Heart left ventricle (tissue), 16 donors: ENCODE measurements at regions not wholly inside any gene's neighbourhood (a gene's known extent, or its start where the extent isn't known, plus 50 kb on each side); places are given as distances from the start of the nearest gene placed in this dataset.

Experiments used
- ATAC-seq, 4 donors: fragments of 200-7000 bp; cut with Tn5 transposase; one replicate each; pipeline ENCODE4 v1.9.1; 2020 to 2022; ENCODE audit warnings: moderate library complexity in 4 of 4, mild to moderate bottlenecking in 3 of 4, moderate number of reproducible peaks in 1 of 4
- DNase-seq, 5 donors: peaks; one replicate each; pipeline ENCODE4 v3.0.0-alpha.2; 2020
- H3K27ac ChIP-seq, 12 donors: fragments of 200-600 bp; sonication (generic) in 4 of 12; one replicate each; pipeline versions ENCODE4 v1.5.0 to v1.8.0; 2016 to 2022; ENCODE audit warnings: mild to moderate bottlenecking in 2 of 12
- H3K27me3 ChIP-seq, 9 donors: fragments of 200-600 bp; sonication (generic) in 2 of 9; one replicate each; pipeline versions ENCODE4 v1.5.1 to v1.8.0; 2016 to 2022; ENCODE audit warnings: mild to moderate bottlenecking in 3 of 9
- H3K36me3 ChIP-seq, 9 donors: fragments of 200-600 bp; sonication (generic) in 2 of 9; one replicate each; pipeline versions ENCODE4 v1.5.0 to v1.8.0; 2018 to 2022; ENCODE audit warnings: mild to moderate bottlenecking in 2 of 9
- H3K4me1 ChIP-seq, 12 donors: fragments of 200-600 bp; sonication (generic) in 4 of 12; one replicate each; pipeline versions ENCODE4 v1.5.0 to v1.8.0; 2016 to 2022; ENCODE audit warnings: mild to moderate bottlenecking in 3 of 12
- H3K4me3 ChIP-seq, 12 donors: fragments of 200-600 bp; sonication (generic) in 4 of 12; one replicate each; pipeline versions ENCODE4 v1.5.0 to v1.8.0; 2017 to 2022; ENCODE audit warnings: mild to moderate bottlenecking in 9 of 12, moderate library complexity in 4 of 12
- H3K9me3 ChIP-seq, 12 donors: fragments of 200-600 bp; sonication (generic) in 4 of 12; one replicate each; pipeline versions ENCODE4 v1.5.0 to v1.8.0; 2016 to 2022; ENCODE audit warnings: mild to moderate bottlenecking in 1 of 12
- CTCF ChIP-seq, 12 donors: fragments of 200-600 bp; sonication (generic) in 4 of 12; IDR thresholded peaks; one replicate each; pipeline versions ENCODE4 v1.5.0 to v1.8.0; 2018 to 2022; ENCODE audit warnings: antibody characterized with exemption in 12 of 12, mild to moderate bottlenecking in 5 of 12
- POLR2A ChIP-seq, 2 donors: fragments of 450-650 bp; IDR thresholded peaks; one replicate each; pipeline ENCODE4 v1.6.1; 2017; ENCODE audit warnings: antibody characterized with exemption in 2 of 2, mild to moderate bottlenecking in 2 of 2, moderate library complexity in 2 of 2
- WGBS, 4 donors: extraction: QIAGEN DNeasy Blood & Tissue Kit in 2 of 4; methylation state at CpG; one replicate each; pipeline versions ENCODE4 v1.1.5 to v1.1.7; 2013 to 2018; 5-methylcytosine and 5-hydroxymethylcytosine counted together
- intact Hi-C, 10 donors: fragments of 100-400 bp; cut with DNase I; formaldehyde crosslinking; loops; one replicate each; pipeline versions ENCODE4 v1.11.1 to v1.14.2; 2022
- donor health status: ischemic (EF 13 %, LVEDD 7.1; RV severe dilation, severe dysfunction).
- donor health status: healthy with polysubstance abuse.
- donor health status: DM: no; HTN: yes; CAD: no.
- donor health status: DM: no; HTN: no; CAD: no.
- donor health status: ischemic (EF 25% LVEDD 6.9; RV normal size, moderate dysfunction).
- donor health status: ischemic (EF 25% LVEDD 5.7; RV mildly dilated, moderate dysfunction).
- donor health status: healthy.
- donor health status: DM: yes; HTN: yes; CAD: no.
- donor health status: ischemic (EF 35%, LVEDD 5.7; RV mildly dilated, moderate dysfunction).
- donor health status: nonischemic (EF 11% LVEDD 7.7; RV severe dilation, severe dysfunction).
- donor health status: DM: yes; HTN: yes; CAD: no.
- donor health status: PGD.
- donor health status: ischemic (EF 29% LVEDD 5.4; RV normal size, mild dysfunction).
- donor health status: nonischemic (EF 23%, LVEDD 6.1; RV moderate dilation, normal function).

- no peaks in the 10 kb centered on the region for H3K9me3 ChIP-seq
- ATAC-seq, result no peak
- 83 to 90% (median 87%) methylated on average over 5 to 6 of the region's 6 CpGs for whole genome bisulfite sequencing, 4 donors
- intact Hi-C loops, result no loop called here
- no peak for DNase-seq
- no peaks in the 10 kb centered on the region for H3K27me3 ChIP-seq
- TF ChIP-seq CTCF (IDR thresholded peaks at IDR 0.05) (no peak), POLR2A (IDR thresholded peaks at IDR 0.05) (no peak)
- H3K4me3 ChIP-seq, result no peak overlapping the region
- no peak overlapping the region for H3K27ac ChIP-seq
- H3K36me3 ChIP-seq, result no peaks in the 10 kb centered on the region
- no peaks in the 10 kb centered on the region for H3K4me1 ChIP-seq
Observed at GRCh38 chr22:20652582-20652981, 121.3 kb upstream of the SERPIND1 start.

- no peak for TF ChIP-seq CTCF (IDR thresholded peaks at IDR 0.05)
- TF ChIP-seq POLR2A (IDR thresholded peaks at IDR 0.05), result no peak
- H3K9me3 ChIP-seq, result no peaks in the 10 kb centered on the region
- intact Hi-C loops, result no loop called here
- H3K36me3 ChIP-seq, result no peaks in the 10 kb centered on the region
- H3K27me3 ChIP-seq, result no peaks in the 10 kb centered on the region
- no peak overlapping the region for H3K4me3 ChIP-seq
- no peak for DNase-seq
- no peaks in the 10 kb centered on the region for H3K4me1 ChIP-seq
- no peak for ATAC-seq
- 82 to 87% (median 85%) methylated on average over 7 of the region's 7 CpGs for WGBS, 4 donors
- H3K27ac ChIP-seq, result no peak overlapping the region
Observed at GRCh38 chr22:20653012-20653794, 120.7 kb upstream of the SERPIND1 start.

- no peaks in the 10 kb centered on the region for H3K36me3 ChIP-seq
- DNase-seq (no peak), ATAC-seq (no peak)
- WGBS, 4 donors, result 85 to 91% (median 88%) methylated on average over 3 of the region's 3 CpGs
- no peak overlapping the region for H3K27ac ChIP-seq
- H3K9me3 ChIP-seq, result no peaks in the 10 kb centered on the region
- intact Hi-C loops, result no loop called here
- peaks cover 0 to 3% (median 0%) of the 10 kb centered on the region in 9 donors for H3K27me3 ChIP-seq
- TF ChIP-seq CTCF (IDR thresholded peaks at IDR 0.05), result no peak
- TF ChIP-seq POLR2A (IDR thresholded peaks at IDR 0.05), result no peak
- H3K4me1 ChIP-seq, result no peaks in the 10 kb centered on the region
- H3K4me3 ChIP-seq, result no peak overlapping the region
Observed at GRCh38 chr22:20653795-20654342, 120.0 kb upstream of the SERPIND1 start.

DNA sequence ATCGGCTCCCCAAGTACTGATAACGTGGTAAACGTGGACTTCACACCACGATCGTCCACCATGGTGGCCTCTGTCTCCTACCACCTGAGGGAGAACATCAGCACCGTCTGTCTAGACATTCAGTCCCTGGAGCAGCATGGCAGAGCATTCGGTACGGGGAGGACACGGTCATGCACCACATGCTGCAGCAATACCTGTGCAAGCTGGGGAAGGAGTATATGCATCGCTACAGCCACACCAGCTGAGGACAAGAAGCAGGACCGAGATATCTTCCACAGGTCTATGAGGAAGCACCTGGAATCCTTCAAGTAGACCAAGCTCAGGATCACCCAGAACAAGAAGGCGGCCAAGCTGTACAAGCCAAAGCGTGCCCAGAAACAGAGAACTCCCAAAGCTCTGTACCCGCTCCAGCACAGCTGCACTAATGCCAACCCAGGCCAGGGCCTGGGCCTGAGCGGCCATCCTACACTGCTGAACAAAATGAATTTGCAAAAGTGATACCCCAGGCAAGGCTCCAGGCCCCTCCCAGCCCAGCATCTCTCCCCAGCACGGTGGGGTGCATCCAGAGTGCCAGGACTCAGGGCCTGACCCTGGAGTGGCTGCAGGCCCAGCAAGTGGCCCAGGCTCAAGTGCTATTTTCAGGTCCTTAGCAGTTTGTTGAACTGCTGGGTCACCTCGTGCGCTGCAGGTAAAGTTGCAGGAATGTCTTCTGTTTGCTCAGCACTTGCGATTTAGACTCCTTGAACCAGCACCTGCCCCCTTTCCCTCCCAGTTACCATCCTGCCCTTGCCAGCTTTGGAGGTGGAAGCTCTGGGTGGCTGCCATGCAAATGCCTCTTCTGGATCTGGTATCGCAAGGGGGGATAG lies 119.3 kb upstream of the SERPIND1 start:
- ATAC-seq (no peak), DNase-seq (no peak)
- H3K9me3 ChIP-seq, result no peaks in the 10 kb centered on the region
- no peaks in the 10 kb centered on the region for H3K4me1 ChIP-seq
- intact Hi-C loops, result no loop called here
- 86 to 90% (median 88%) methylated on average over 19 to 20 of the region's 20 CpGs for WGBS, 4 donors
- no peak for TF ChIP-seq CTCF (IDR thresholded peaks at IDR 0.05)
- no peak for TF ChIP-seq POLR2A (IDR thresholded peaks at IDR 0.05)
- peaks cover 0 to 4% (median 0%) of the 10 kb centered on the region in 9 donors for H3K27me3 ChIP-seq
- no peak overlapping the region for H3K4me3 ChIP-seq
- no peaks in the 10 kb centered on the region for H3K36me3 ChIP-seq
- H3K27ac ChIP-seq, result no peak overlapping the region
